CD4-positive, alpha-beta T cell treated with Interleukin-2 at 100 ng/mL for 4 hours (primary cell): ENCODE measurements at regions not wholly inside any gene's neighbourhood (a gene's known extent, or its start where the extent isn't known, plus 50 kb on each side); places are given as distances from the start of the nearest gene placed in this dataset.

Source experiments
- DNase-seq: peaks from one replicate; pipeline ENCODE4 v3.0.0-alpha.2; 2020; ENCODE audit warnings: low spot score

GRCh38 chr3:66692766-66693150 is 191.9 kb upstream of the LRIG1 start:
- DNase-seq = no peak

- DNase-seq = no peak
Measured at GRCh38 chr3:66693461-66694031, 192.7 kb upstream of the LRIG1 start.

GRCh38 chr3:66702126-66702525 is 201.3 kb upstream of the LRIG1 start:
- no peak for DNase-seq

- no peak for DNase-seq
Measured at GRCh38 chr3:66703501-66703900, 202.7 kb upstream of the LRIG1 start.

GRCh38 chr3:66705076-66705475 is 204.3 kb upstream of the LRIG1 start:
- DNase-seq = no peak

- no peak for DNase-seq
Measured at GRCh38 chr3:66706890-66707289, 206.1 kb upstream of the LRIG1 start.

- DNase-seq = no peak
Measured at GRCh38 chr3:66709532-66709931, 208.7 kb upstream of the LRIG1 start.

- no peak for DNase-seq
Measured at GRCh38 chr3:66712210-66712609, 211.4 kb upstream of the LRIG1 start.

- no peak for DNase-seq
Measured at GRCh38 chr3:66713921-66714320, 213.1 kb upstream of the LRIG1 start.

GRCh38 chr3:66715806-66716205 is 215.0 kb upstream of the LRIG1 start:
- no peak for DNase-seq

- no peak for DNase-seq
Measured at GRCh38 chr3:66717806-66718205, 217.0 kb upstream of the LRIG1 start.

GRCh38 chr3:66719796-66720356 is 219.1 kb upstream of the LRIG1 start:
- DNase-seq = no peak

- no peak for DNase-seq
Measured at GRCh38 chr3:66720508-66720907, 219.7 kb upstream of the LRIG1 start.

- no peak for DNase-seq
Measured at GRCh38 chr3:66722675-66723074, 221.9 kb upstream of the LRIG1 start.

- DNase-seq = no peak
Measured at GRCh38 chr3:66723231-66723630, 222.4 kb upstream of the LRIG1 start.

GRCh38 chr3:66729687-66730393 is 229.0 kb upstream of the LRIG1 start:
- no peak for DNase-seq

GRCh38 chr3:66738625-66739365 is 238.0 kb upstream of the LRIG1 start:
- no peak for DNase-seq

GRCh38 chr3:66740260-66740659 is 239.4 kb upstream of the LRIG1 start:
- no peak for DNase-seq

- DNase-seq = no peak
Measured at GRCh38 chr3:66744521-66744920, 243.7 kb upstream of the LRIG1 start.

GRCh38 chr3:66744986-66745385 is 244.2 kb upstream of the LRIG1 start:
- DNase-seq = no peak

- no peak for DNase-seq
Measured at GRCh38 chr3:66747261-66747660, 246.4 kb upstream of the LRIG1 start.

GRCh38 chr3:66747696-66748095 is 246.9 kb upstream of the LRIG1 start:
- no peak for DNase-seq
